ENCODE measurements at regions not wholly inside any gene's neighbourhood (a gene's known extent, or its start where the extent isn't known, plus 50 kb on each side); places are given as distances from the start of the nearest gene placed in this dataset.
A peak's percentile ranks its signal among the peaks of the same experiment; 100 is the strongest.

- Histone ChIP-seq H3K79me1 (ENCODE audit: insufficient read depth, low read depth, low read length, poor library complexity, severe bottlenecking) (no peaks in the 10 kb centered on the region), H3K4ac (ENCODE audit: low read depth, low read length) (no peak overlapping the region), H2BK20ac (ENCODE audit: low read depth, low read length, poor library complexity, severe bottlenecking) (no peak overlapping the region), H4K8ac (replicated peaks; ENCODE audit: insufficient read length, low read depth, low read length) (no peak overlapping the region), H4K5ac (ENCODE audit: insufficient read length, low read depth, low read length) (no peak overlapping the region), H2BK5ac (ENCODE audit: insufficient read length, low read length) (no peak overlapping the region), H4K91ac (ENCODE audit: insufficient read length, low read depth, low read length) (no peak overlapping the region), H3K18ac (ENCODE audit: insufficient read length, low read depth, low read length) (no peak overlapping the region), H3K4me1 (ENCODE audit: insufficient read depth, low read length) (peaks cover 6% of the 10 kb centered on the region), H4K20me1 (ENCODE audit: control insufficient read depth, insufficient read depth, insufficient read length) (no peaks in the 10 kb centered on the region), H3T11ph (ENCODE audit: low read length) (no peak overlapping the region), H2BK12ac (ENCODE audit: insufficient read length, low read depth, low read length) (no peak overlapping the region), H3K9me3 (ENCODE audit: control insufficient read depth, low read depth, low read length) (no peaks in the 10 kb centered on the region), H2BK15ac (ENCODE audit: low read depth, low read length) (no peak overlapping the region), H3K14ac (ENCODE audit: insufficient read depth, low read length) (no peak overlapping the region), H3K9ac (ENCODE audit: extremely low read depth, insufficient read length, low read length) (no peak overlapping the region), H3K23me2 (ENCODE audit: insufficient read length, low read depth, low read length, poor library complexity, severe bottlenecking) (no peaks in the 10 kb centered on the region), H3K79me2 (ENCODE audit: insufficient read depth, low read length) (no peaks in the 10 kb centered on the region), H3K23ac (ENCODE audit: insufficient read length, low read depth, low read length) (no peak overlapping the region), H3K27ac (ENCODE audit: insufficient read length, low read depth, low read length) (no peak overlapping the region), H3K27me3 (ENCODE audit: insufficient read depth, low read length) (no peaks in the 10 kb centered on the region), H2BK120ac (ENCODE audit: low read depth, low read length, poor library complexity, severe bottlenecking) (no peak overlapping the region), H2AK5ac (ENCODE audit: insufficient read length, low read length) (no peak overlapping the region), H3K56ac (ENCODE audit: insufficient read length, low read depth, low read length) (no peak overlapping the region), H3K4me2 (ENCODE audit: insufficient read depth, insufficient read length, low read length) (no peak overlapping the region), H2AFZ (ENCODE audit: low read length) (no peak overlapping the region)
- peak; percentile 78 for TF ChIP-seq CTCF (conservative IDR thresholded peaks at IDR 0.05)
- no CpG with 5 or more reads among the region's 29 CpGs for WGBS (ENCODE audit: extremely low coverage, insufficient read length, low lambda C conversion rate)
- no peak for DNase-seq
- H3K36me3 Mint-ChIP-seq (ENCODE audit: insufficient read depth in 1 of 3, low read depth in 3 of 3) = peaks cover 5 to 7% (median 5%) of the 10 kb centered on the region in 3 experiments
- H3K9me3 Mint-ChIP-seq = peaks cover 8% of the 10 kb centered on the region in 2 experiments
- H3K4me3 Mint-ChIP-seq = no peak overlapping the region
- H3K27me3 Mint-ChIP-seq (ENCODE audit: low read depth) = no peaks in the 10 kb centered on the region; the same call in 1 of the 2 replicates
- peaks cover 61 to 62% of the 10 kb centered on the region in 2 experiments for H3K4me1 Mint-ChIP-seq
- peak overlapping the region in 1 of 3 experiments; percentile 7; a peak in 2 of 7 replicates for H3K27ac Mint-ChIP-seq
Measured at GRCh38 chr7:7103343-7104313, 78.7 kb upstream of the C1GALT1 start.
